ENCODE measurements at regions not wholly inside any gene's neighbourhood (a gene's known extent, or its start where the extent isn't known, plus 50 kb on each side); places are given as distances from the start of the nearest gene placed in this dataset.
"Not testable (repeated sequence)": the region's sequence is repeated elsewhere in the genome, so short reads cannot be mapped to it uniquely, and the experiment has no call there.

- no peak overlapping the region for H3K27ac ChIP-seq
These were observed 315.4 kb downstream of the CDH7 start for GRCh38 chr18:66066191-66066590.

GRCh38 chr18:66048406-66048805 is 297.6 kb downstream of the CDH7 start:
- TF ChIP-seq FOXP2 (optimal IDR thresholded peaks at IDR 0.05; ENCODE audit: control extremely low read depth, extremely low read length, insufficient read depth) (no peak), POLR2AphosphoS5 (IDR thresholded peaks at IDR 0.05; ENCODE audit: borderline replicate concordance, low read depth, low read length) (no peak), EZH2 (IDR thresholded peaks at IDR 0.05) (no peak)
- Histone ChIP-seq H3K36me3 (ENCODE audit: insufficient read depth, low read length) (no peaks in the 10 kb centered on the region), H3K27ac (no peak overlapping the region), H3K9ac (ENCODE audit: insufficient read length) (no peak overlapping the region), H3K4me3 (no peak overlapping the region), H3K9me3 (ENCODE audit: low read depth, low read length) (no peaks in the 10 kb centered on the region)
- DNase-seq (ENCODE audit: low read depth, low spot score), result no peak

More at GRCh38 chr18:66066191-66066590, 315.4 kb downstream of the CDH7 start:
- TF ChIP-seq POLR2AphosphoS5 (IDR thresholded peaks at IDR 0.05; ENCODE audit: borderline replicate concordance, low read depth, low read length) (no peak), EZH2 (IDR thresholded peaks at IDR 0.05) (no peak), FOXP2 (optimal IDR thresholded peaks at IDR 0.05; ENCODE audit: control extremely low read depth, extremely low read length, insufficient read depth) (no peak)
- Histone ChIP-seq H3K9me3 (ENCODE audit: low read depth, low read length) (no peaks in the 10 kb centered on the region), H3K4me3 (no peak overlapping the region), H3K9ac (ENCODE audit: insufficient read length) (no peak overlapping the region), H3K36me3 (ENCODE audit: insufficient read depth, low read length) (no peaks in the 10 kb centered on the region)
- no peak for DNase-seq (ENCODE audit: low read depth, low spot score)

GRCh38 chr18:66046032-66046602 is 295.3 kb downstream of the CDH7 start:
- TF ChIP-seq POLR2AphosphoS5 (IDR thresholded peaks at IDR 0.05; ENCODE audit: borderline replicate concordance, low read depth, low read length) (no peak), EZH2 (IDR thresholded peaks at IDR 0.05) (no peak), FOXP2 (optimal IDR thresholded peaks at IDR 0.05; ENCODE audit: control extremely low read depth, extremely low read length, insufficient read depth) (no peak)
- Histone ChIP-seq H3K9me3 (ENCODE audit: low read depth, low read length) (no peaks in the 10 kb centered on the region), H3K36me3 (ENCODE audit: insufficient read depth, low read length) (no peaks in the 10 kb centered on the region), H3K9ac (ENCODE audit: insufficient read length) (no peak overlapping the region), H3K27ac (no peak overlapping the region), H3K4me3 (no peak overlapping the region)
- no peak for DNase-seq (ENCODE audit: low read depth, low spot score)

GRCh38 chr18:66043009-66043408 is 292.2 kb downstream of the CDH7 start:
- no peak overlapping the region for H3K27ac ChIP-seq
- H3K36me3 ChIP-seq (ENCODE audit: insufficient read depth, low read length), result no peaks in the 10 kb centered on the region
- no peak for DNase-seq (ENCODE audit: low read depth, low spot score)
- no peaks in the 10 kb centered on the region for H3K9me3 ChIP-seq (ENCODE audit: low read depth, low read length)
- no peak overlapping the region for H3K9ac ChIP-seq (ENCODE audit: insufficient read length)
- TF ChIP-seq POLR2AphosphoS5 (IDR thresholded peaks at IDR 0.05; ENCODE audit: borderline replicate concordance, low read depth, low read length), result no peak
- TF ChIP-seq FOXP2 (optimal IDR thresholded peaks at IDR 0.05; ENCODE audit: control extremely low read depth, extremely low read length, insufficient read depth), result no peak
- TF ChIP-seq EZH2 (IDR thresholded peaks at IDR 0.05), result no peak
- no peak overlapping the region for H3K4me3 ChIP-seq

- H3K4me3 ChIP-seq, result no peak overlapping the region
- no peaks in the 10 kb centered on the region for H3K36me3 ChIP-seq (ENCODE audit: insufficient read depth, low read length)
- no peaks in the 10 kb centered on the region for H3K9me3 ChIP-seq (ENCODE audit: low read depth, low read length)
- no peak overlapping the region for H3K9ac ChIP-seq (ENCODE audit: insufficient read length)
- TF ChIP-seq EZH2 (IDR thresholded peaks at IDR 0.05) (no peak), POLR2AphosphoS5 (IDR thresholded peaks at IDR 0.05; ENCODE audit: borderline replicate concordance, low read depth, low read length) (no peak), FOXP2 (optimal IDR thresholded peaks at IDR 0.05; ENCODE audit: control extremely low read depth, extremely low read length, insufficient read depth) (no peak)
- no peak overlapping the region for H3K27ac ChIP-seq
- no peak for DNase-seq (ENCODE audit: low read depth, low spot score)
These were observed 263.2 kb downstream of the CDH7 start for GRCh38 chr18:66013969-66014368.

- Histone ChIP-seq H3K36me3 (ENCODE audit: insufficient read depth, low read length) (no peaks in the 10 kb centered on the region), H3K9me3 (ENCODE audit: low read depth, low read length) (no peaks in the 10 kb centered on the region), H3K27ac (no peak overlapping the region), H3K9ac (ENCODE audit: insufficient read length) (no peak overlapping the region), H3K4me3 (no peak overlapping the region)
- TF ChIP-seq POLR2AphosphoS5 (IDR thresholded peaks at IDR 0.05; ENCODE audit: borderline replicate concordance, low read depth, low read length), result no peak
- TF ChIP-seq FOXP2 (optimal IDR thresholded peaks at IDR 0.05; ENCODE audit: control extremely low read depth, extremely low read length, insufficient read depth), result no peak
- TF ChIP-seq EZH2 (IDR thresholded peaks at IDR 0.05), result no peak
- no peak for DNase-seq (ENCODE audit: low read depth, low spot score)
These were observed 261.1 kb downstream of the CDH7 start for GRCh38 chr18:66011916-66012315.

GRCh38 chr18:66005831-66006588 is 255.2 kb downstream of the CDH7 start:
- Histone ChIP-seq H3K4me3 (no peak overlapping the region), H3K9me3 (ENCODE audit: low read depth, low read length) (no peaks in the 10 kb centered on the region), H3K27ac (no peak overlapping the region), H3K36me3 (ENCODE audit: insufficient read depth, low read length) (no peaks in the 10 kb centered on the region), H3K9ac (ENCODE audit: insufficient read length) (no peak overlapping the region)
- TF ChIP-seq FOXP2 (optimal IDR thresholded peaks at IDR 0.05; ENCODE audit: control extremely low read depth, extremely low read length, insufficient read depth) (no peak), POLR2AphosphoS5 (IDR thresholded peaks at IDR 0.05; ENCODE audit: borderline replicate concordance, low read depth, low read length) (no peak), EZH2 (IDR thresholded peaks at IDR 0.05) (no peak)
- no peak for DNase-seq (ENCODE audit: low read depth, low spot score)

- H3K9ac ChIP-seq (ENCODE audit: insufficient read length); H3K4me3 ChIP-seq; DNase-seq (ENCODE audit: low read depth, low spot score); H3K36me3 ChIP-seq (ENCODE audit: insufficient read depth, low read length); H3K27ac ChIP-seq; H3K9me3 ChIP-seq (ENCODE audit: low read depth, low read length): not testable (repeated sequence)
These were observed 248.3 kb downstream of the CDH7 start for GRCh38 chr18:65998971-65999700.
